ENCODE measurements at regions not wholly inside any gene's neighbourhood (a gene's known extent, or its start where the extent isn't known, plus 50 kb on each side); places are given as distances from the start of the nearest gene placed in this dataset.

DNA sequence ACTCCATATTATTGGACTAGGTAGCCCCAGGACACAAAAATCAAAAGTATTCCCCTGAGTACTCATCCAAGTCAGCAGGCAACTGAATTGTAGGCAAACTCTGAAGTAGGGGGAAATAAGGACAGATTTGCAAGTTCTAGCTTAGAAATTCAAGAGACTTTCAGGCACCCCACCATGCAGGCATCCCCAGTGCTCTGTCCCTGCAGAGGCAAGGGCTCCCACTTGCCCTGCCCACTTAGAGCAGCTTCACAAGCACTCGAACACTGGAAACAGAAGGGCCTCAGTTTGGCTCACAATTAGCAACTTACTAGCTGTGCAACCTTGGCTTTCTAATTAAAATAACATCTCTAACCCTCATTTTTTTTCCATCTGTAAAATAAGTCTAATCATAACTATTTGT lies 209.2 kb downstream of the C7orf25 start:
- Histone ChIP-seq H4K8ac (ENCODE audit: extremely low read depth, insufficient read depth, low read length) (no peak overlapping the region), H2BK120ac (replicated peaks; ENCODE audit: low read depth, low read length) (no peak overlapping the region), H2BK15ac (ENCODE audit: low read length) (no peak overlapping the region), H3K9ac (replicated peaks in 1 of 4; ENCODE audit: extremely low read depth in 1 of 4, low read depth in 3 of 4, low read length in 3 of 4) (no peak overlapping the region), H3K14ac (ENCODE audit: insufficient read length) (no peak overlapping the region), H3K36me3 (ENCODE audit: control insufficient read depth in 2 of 4, insufficient read depth in 4 of 4, low read length in 3 of 4) (no peaks in the 10 kb centered on the region), H3K23me2 (ENCODE audit: low read depth, low read length) (no peaks in the 10 kb centered on the region), H3K18ac (ENCODE audit: extremely low read depth, low read length) (no peak overlapping the region), H3K4ac (replicated peaks; ENCODE audit: insufficient read length, low read depth, low read length) (no peak overlapping the region), H3K9me3 (ENCODE audit: insufficient read depth in 2 of 2, low read depth in 1 of 2, low read length in 1 of 2) (no peaks in the 10 kb centered on the region), H3K27me3 (replicated peaks in 1 of 4; ENCODE audit: control insufficient read depth in 3 of 4, extremely low read depth in 1 of 4, insufficient read depth in 3 of 4, low read length in 3 of 4) (peaks cover 0 to 2% (median 0%) of the 10 kb centered on the region in 4 experiments; a peak in 1 of 7 replicates), H3K4me1 (replicated peaks in 1 of 4; ENCODE audit: control insufficient read depth in 3 of 4, insufficient read depth in 4 of 4, low read length in 3 of 4) (no peaks in the 10 kb centered on the region), H2BK5ac (ENCODE audit: low read depth, low read length) (no peak overlapping the region), H4K5ac (ENCODE audit: insufficient read length, low read depth, low read length) (no peak overlapping the region), H3K79me1 (ENCODE audit: low read depth, low read length) (no peaks in the 10 kb centered on the region), H4K91ac (replicated peaks; ENCODE audit: insufficient read length, low read length) (no peak overlapping the region), H3K79me2 (ENCODE audit: control insufficient read depth in 1 of 2, insufficient read depth in 2 of 2, low read length in 2 of 2) (no peaks in the 10 kb centered on the region), H3K23ac (ENCODE audit: insufficient read length) (no peak overlapping the region), H2AFZ (ENCODE audit: low read length) (no peak overlapping the region), H4K20me1 (replicated peaks in 1 of 2; ENCODE audit: control insufficient read depth in 1 of 2, insufficient read depth in 2 of 2, low read length in 2 of 2) (no peaks in the 10 kb centered on the region), H2BK20ac (ENCODE audit: low read length) (no peak overlapping the region), H3K4me2 (ENCODE audit: insufficient read depth in 1 of 2, low read depth in 2 of 2, low read length in 2 of 2) (no peak overlapping the region), H3K4me3 (ENCODE audit: extremely low read depth in 1 of 4, insufficient read depth in 2 of 4, low read depth in 3 of 4, low read length in 4 of 4) (no peak overlapping the region), H3K56ac (replicated peaks; ENCODE audit: insufficient read length, low read depth, low read length) (no peak overlapping the region), H2AK5ac (ENCODE audit: low read depth, low read length) (no peak overlapping the region), H2BK12ac (ENCODE audit: low read depth, low read length) (no peak overlapping the region), H3K27ac (ENCODE audit: low read depth, low read length) (no peak overlapping the region)
- FAIRE-seq = no peak
- 55% methylated on average over 1 of the region's 1 CpG; no CpG with 5 or more reads in 1 of the 2 experiments for WGBS, 2 experiments (ENCODE audit: extremely low coverage in 1 of 2, insufficient coverage in 1 of 2, insufficient read length in 1 of 2, insufficient replicate concordance in 2 of 2, low coverage in 1 of 2, low lambda C conversion rate in 2 of 2, missing lambda C conversion rate in 1 of 2)
- POLR2A ChIA-PET (ENCODE audit: partially characterized antibody) = interaction anchor here (1.5 kb wide), 1 partner anchor 12 kb away, joined by 3 read pairs; no protein-coding TSS in a partner anchor
- no peak for DNase-seq (ENCODE audit: low read depth in 1 of 2, low spot score in 2 of 2)
- CTCF ChIA-PET (ENCODE audit: partially characterized antibody) = interaction anchor here (0.6 to 3.1 kb wide), 11 partner anchors 11 to 760 kb away, joined by 3 to 29 read pairs (median 4); no protein-coding TSS in a partner anchor
- TF ChIP-seq TEAD4 (IDR thresholded peaks at IDR 0.05; ENCODE audit: low read depth, low read length) = no peak
- TF ChIP-seq SP1 (IDR thresholded peaks at IDR 0.05; ENCODE audit: low read depth, low read length) = no peak
- TF ChIP-seq RBBP5 (IDR thresholded peaks at IDR 0.05; ENCODE audit: borderline replicate concordance, low read depth, low read length) = no peak
- TF ChIP-seq YY1 (IDR thresholded peaks at IDR 0.05; ENCODE audit: low read depth, low read length) = no peak

Measured in H1 (cell line).